Ovary (tissue), 7 donors: ENCODE measurements at regions not wholly inside any gene's neighbourhood (a gene's known extent, or its start where the extent isn't known, plus 50 kb on each side); places are given as distances from the start of the nearest gene placed in this dataset.

Experiments
- DNase-seq, 5 donors: peaks; one replicate each; pipeline ENCODE4 v3.0.0-alpha.2; 2019 to 2020
- H3K27ac ChIP-seq, 2 donors: fragments of 200-600 bp; one replicate each; pipeline versions ENCODE4 v1.5.1 to v1.8.0; 2019 to 2022
- H3K27me3 ChIP-seq: fragments of 200-600 bp; one replicate; pipeline ENCODE4 v1.8.0; 2022
- H3K36me3 ChIP-seq: fragments of 200-600 bp; sonication (generic); one replicate; pipeline ENCODE4 v1.5.1; 2019
- H3K4me1 ChIP-seq: one replicate; pipeline ENCODE4 v1.8.1; 2013; ENCODE audit warnings: mild to moderate bottlenecking, moderate library complexity; ENCODE audit not compliant: insufficient read depth
- H3K4me3 ChIP-seq: fragments of 200-600 bp; sonication (generic); one replicate; pipeline ENCODE4 v1.5.1; 2017
- H3K9me3 ChIP-seq, 2 donors: fragments of 200-600 bp in 1 of 2; sonication (generic) in 1 of 2; one replicate each; pipeline versions ENCODE4 v1.5.1 to v1.8.1; 2013 to 2019; ENCODE audit warnings: mild to moderate bottlenecking in 1 of 2, moderate library complexity in 1 of 2
- EP300 ChIP-seq: sonication (generic); formaldehyde crosslinking; IDR thresholded peaks from one replicate; pipeline ENCODE4 v1.6.1; 2017; ENCODE audit warnings: antibody characterized with exemption
- POLR2A ChIP-seq: fragments of 450-650 bp; IDR thresholded peaks from one replicate; pipeline ENCODE4 v1.6.1; 2017; ENCODE audit warnings: antibody characterized with exemption, mild to moderate bottlenecking, moderate library complexity
- WGBS, 3 donors: extraction: QIAGEN DNeasy Blood & Tissue Kit in 1 of 3; methylation state at CpG; one replicate each; pipeline versions ENCODE4 v1.1.5 to v1.1.7; 2013 to 2017; 5-methylcytosine and 5-hydroxymethylcytosine counted together
- intact Hi-C, 4 donors: fragments of 100-400 bp; cut with DNase I; formaldehyde crosslinking; loops; one replicate each; pipeline versions ENCODE4 v1.11.0 to v1.15.1; 2022 to 2023
- TF ChIP-seq, protein P1 (sequence below), 3 donors: fragments of 450-650 bp in 2 of 3; fragments of 200-600 bp in 1 of 3; IDR thresholded peaks; one replicate each; pipeline versions ENCODE4 v1.5.1 to v1.8.0; 2016 to 2022; ENCODE audit warnings: antibody characterized with exemption in 3 of 3, mild to moderate bottlenecking in 1 of 3
- donor health status: DM: no; HTN: no; CAD: no; lungs with moderate emphysema.
- donor health status: DM: no; HTN: no; CAD: no.
- donor health status: Bipolar disorder and iron deficiency.
- donor health status: DM: no; HTN: no; CAD: no.
- donor health status: DM: yes; HTN: yes; CAD: no.

DNA sequence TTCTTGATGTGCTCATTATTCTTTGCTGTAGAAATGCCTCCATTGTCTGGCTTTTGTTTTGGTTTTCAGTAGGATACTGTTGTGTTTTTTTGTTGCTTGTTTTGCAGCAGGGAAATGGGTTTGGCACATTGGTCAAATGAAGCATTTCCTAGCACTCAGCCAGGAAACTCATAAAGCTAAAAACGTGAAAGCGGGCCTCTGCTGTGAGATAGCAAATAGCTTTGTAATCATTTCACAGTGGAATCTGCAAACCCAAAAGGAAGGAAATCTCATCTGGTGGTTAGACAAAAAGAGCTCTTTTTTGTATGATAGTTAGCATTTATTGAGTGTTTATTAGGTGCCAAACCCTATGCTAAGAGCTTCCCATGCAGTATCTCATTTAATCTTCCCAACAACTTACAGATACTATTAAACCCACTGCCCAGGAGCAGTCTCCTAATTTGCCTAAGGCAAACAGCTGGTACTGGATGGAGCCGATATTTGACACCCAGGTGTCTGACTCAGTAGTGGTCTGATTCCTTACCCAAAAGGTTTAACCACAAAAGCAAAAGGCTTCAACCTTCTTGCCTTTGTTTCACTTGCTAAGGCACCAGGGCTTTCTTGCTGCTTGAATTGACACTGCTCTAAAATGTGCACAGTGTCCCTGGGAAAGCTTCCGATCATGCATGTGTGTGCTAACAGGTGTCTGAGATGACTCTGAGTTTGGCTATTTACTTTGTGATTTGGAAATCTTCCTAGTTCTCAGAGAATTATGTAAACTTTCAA lies 527.9 kb upstream of the MDFIC2 start:
- Histone ChIP-seq H3K36me3 (no peaks in the 10 kb centered on the region), H3K4me3 (no peak overlapping the region), H3K9me3 (peaks cover 0 to 3% of the 10 kb centered on the region in 2 donors), H3K27me3 (no peaks in the 10 kb centered on the region), H3K27ac (no peak overlapping the region), H3K4me1 (no peaks in the 10 kb centered on the region)
- no peak for DNase-seq
- WGBS, 3 donors, result 58 to 68% (median 64%) methylated on average over 4 of the region's 4 CpGs
- TF ChIP-seq POLR2A, result no peak
- no peak for TF ChIP-seq EP300
- TF ChIP-seq, protein P1, sequence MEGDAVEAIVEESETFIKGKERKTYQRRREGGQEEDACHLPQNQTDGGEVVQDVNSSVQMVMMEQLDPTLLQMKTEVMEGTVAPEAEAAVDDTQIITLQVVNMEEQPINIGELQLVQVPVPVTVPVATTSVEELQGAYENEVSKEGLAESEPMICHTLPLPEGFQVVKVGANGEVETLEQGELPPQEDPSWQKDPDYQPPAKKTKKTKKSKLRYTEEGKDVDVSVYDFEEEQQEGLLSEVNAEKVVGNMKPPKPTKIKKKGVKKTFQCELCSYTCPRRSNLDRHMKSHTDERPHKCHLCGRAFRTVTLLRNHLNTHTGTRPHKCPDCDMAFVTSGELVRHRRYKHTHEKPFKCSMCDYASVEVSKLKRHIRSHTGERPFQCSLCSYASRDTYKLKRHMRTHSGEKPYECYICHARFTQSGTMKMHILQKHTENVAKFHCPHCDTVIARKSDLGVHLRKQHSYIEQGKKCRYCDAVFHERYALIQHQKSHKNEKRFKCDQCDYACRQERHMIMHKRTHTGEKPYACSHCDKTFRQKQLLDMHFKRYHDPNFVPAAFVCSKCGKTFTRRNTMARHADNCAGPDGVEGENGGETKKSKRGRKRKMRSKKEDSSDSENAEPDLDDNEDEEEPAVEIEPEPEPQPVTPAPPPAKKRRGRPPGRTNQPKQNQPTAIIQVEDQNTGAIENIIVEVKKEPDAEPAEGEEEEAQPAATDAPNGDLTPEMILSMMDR (IDR thresholded peaks at IDR 0.05), result no peak
- intact Hi-C loops, result no loop called here

DNA sequence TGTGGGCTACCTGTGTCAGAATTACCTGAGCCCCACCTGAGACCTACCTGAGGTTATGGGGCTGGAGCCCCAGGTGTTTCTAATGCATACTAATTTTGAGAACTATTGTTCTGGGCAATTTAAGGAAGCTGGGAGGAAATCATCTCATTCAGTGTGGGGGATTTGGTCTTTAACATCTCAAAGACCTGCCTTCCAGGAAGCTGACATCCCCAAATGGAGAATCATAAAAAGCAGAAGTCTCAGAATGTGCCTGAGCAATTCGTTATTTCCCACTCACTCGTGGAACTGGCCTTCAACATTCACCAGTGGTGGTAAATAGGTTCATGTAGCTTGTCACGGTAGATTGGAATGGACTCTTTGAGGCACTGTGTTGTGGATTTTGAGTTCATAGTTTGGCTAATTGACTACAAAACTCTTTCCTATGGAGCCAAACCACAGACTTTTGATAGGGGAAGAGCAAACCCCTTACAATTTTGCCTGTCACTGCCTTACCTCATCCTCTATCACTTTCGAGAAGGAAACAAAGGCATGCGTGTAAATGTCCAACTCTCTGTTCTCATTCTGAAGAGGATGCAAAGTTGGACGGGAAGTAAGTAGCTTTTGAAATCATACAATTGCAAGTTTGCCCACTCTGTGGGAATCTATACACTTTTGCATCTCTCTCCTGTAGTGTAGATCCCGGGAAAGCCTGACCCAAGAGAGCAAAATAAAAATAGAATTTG lies 521.0 kb upstream of the MDFIC2 start:
- no peak overlapping the region for H3K27ac ChIP-seq
- no peaks in the 10 kb centered on the region for H3K27me3 ChIP-seq
- TF ChIP-seq EP300 (no peak), POLR2A (no peak)
- TF ChIP-seq, protein P1 (IDR thresholded peaks at IDR 0.05), result no peak
- H3K4me1 ChIP-seq, result peaks cover 3% of the 10 kb centered on the region
- peaks cover 0 to 2% of the 10 kb centered on the region in 2 donors for H3K9me3 ChIP-seq
- H3K4me3 ChIP-seq, result no peak overlapping the region
- no peaks in the 10 kb centered on the region for H3K36me3 ChIP-seq
- DNase-seq, result no peak
- 65 to 70% (median 69%) methylated on average over 7 of the region's 7 CpGs for WGBS, 3 donors
- intact Hi-C loops, result no loop called here

DNA sequence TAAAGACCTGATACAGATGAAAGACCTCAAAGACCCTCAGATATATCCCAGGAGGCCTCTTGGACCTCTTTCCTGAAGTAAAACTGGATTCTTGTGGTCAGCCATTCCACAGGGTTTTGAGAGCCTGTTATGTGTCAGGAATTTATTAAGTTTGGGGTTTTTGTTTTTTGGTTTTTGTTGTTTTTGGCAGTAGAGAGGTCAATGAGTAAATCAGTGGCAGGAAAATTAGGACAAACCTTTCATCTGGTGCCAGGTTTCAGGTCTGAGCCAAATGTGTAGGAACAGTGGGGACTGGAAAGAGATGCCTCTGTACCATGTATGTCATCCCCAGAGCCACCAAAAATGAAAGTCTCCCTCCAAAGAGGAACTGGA lies 520.4 kb upstream of the MDFIC2 start:
- H3K27ac ChIP-seq, result no peak overlapping the region
- TF ChIP-seq POLR2A (no peak), EP300 (no peak)
- TF ChIP-seq, protein P1 (IDR thresholded peaks at IDR 0.05), result no peak
- no peak for DNase-seq
- intact Hi-C loops, result no loop called here
- H3K36me3 ChIP-seq, result no peaks in the 10 kb centered on the region
- H3K4me3 ChIP-seq, result no peak overlapping the region
- H3K9me3 ChIP-seq, result no peaks in the 10 kb centered on the region
- no peaks in the 10 kb centered on the region for H3K27me3 ChIP-seq
- H3K4me1 ChIP-seq, result peaks cover 3% of the 10 kb centered on the region

DNA sequence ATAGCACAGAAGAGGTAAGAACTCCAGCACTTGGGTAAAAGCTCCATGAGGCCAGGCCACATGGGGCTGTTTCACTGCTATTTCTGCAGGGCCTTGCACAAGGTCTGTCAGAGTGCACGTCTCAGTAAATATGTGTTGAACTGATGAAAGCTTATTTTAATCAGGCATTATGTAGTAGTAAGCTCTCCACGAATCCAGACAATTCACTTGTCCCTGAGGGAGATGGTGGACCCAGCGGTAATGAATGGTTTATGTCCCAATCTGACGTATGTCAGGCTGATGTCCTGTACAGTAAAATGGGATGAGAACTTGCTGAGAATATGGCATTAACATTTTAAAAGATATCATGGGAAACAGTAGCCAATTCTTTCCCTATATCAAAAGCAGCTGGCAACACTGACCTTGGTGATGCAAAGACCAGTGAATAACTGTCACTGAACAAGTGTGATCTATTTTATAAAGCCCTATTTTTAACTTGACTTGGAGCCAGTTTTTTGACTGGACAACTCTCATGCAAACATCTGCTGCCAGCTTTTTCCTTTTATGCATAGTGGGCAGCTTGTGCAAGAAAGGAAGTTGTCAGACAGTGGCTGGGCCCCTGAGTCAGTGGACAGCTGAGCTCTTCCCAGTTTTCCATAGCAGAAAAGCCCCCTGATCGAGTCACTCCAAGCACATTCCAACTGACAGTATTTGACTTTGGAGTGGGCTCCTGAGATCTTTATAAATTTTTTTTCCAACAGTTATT lies 519.8 kb upstream of the MDFIC2 start:
- Histone ChIP-seq H3K4me1 (peaks cover 3% of the 10 kb centered on the region), H3K27ac (no peak overlapping the region), H3K27me3 (no peaks in the 10 kb centered on the region), H3K9me3 (no peaks in the 10 kb centered on the region), H3K4me3 (no peak overlapping the region), H3K36me3 (no peaks in the 10 kb centered on the region)
- TF ChIP-seq POLR2A, result no peak
- no peak for DNase-seq
- WGBS, 3 donors, result 66 to 75% (median 70%) methylated on average over 5 of the region's 5 CpGs
- intact Hi-C loops, result no loop called here
